GM12891 (cell line): ENCODE measurements at regions not wholly inside any gene's neighbourhood (a gene's known extent, or its start where the extent isn't known, plus 50 kb on each side); places are given as distances from the start of the nearest gene placed in this dataset.

Experiments
- POLR2A ChIP-seq: IDR thresholded peaks from 2 replicates; pipeline ENCODE4 v1.6.1; 2011; ENCODE audit warnings: low read depth, low read length, control low read depth
- POLR2AphosphoS5 ChIP-seq: IDR thresholded peaks from 2 replicates; pipeline ENCODE4 v1.6.1; 2011; ENCODE audit warnings: low read depth, low read length, control low read depth

- TF ChIP-seq POLR2AphosphoS5 (no peak), POLR2A (no peak)
Observed at GRCh38 chr3:40961104-40961857, 238.0 kb upstream of the CTNNB1 start.
